Breast epithelium (tissue), 3 donors: ENCODE measurements at regions not wholly inside any gene's neighbourhood (a gene's known extent, or its start where the extent isn't known, plus 50 kb on each side); places are given as distances from the start of the nearest gene placed in this dataset.

Experiments
- POLR2A ChIP-seq: fragments of 450-650 bp; IDR thresholded peaks from one replicate; pipeline ENCODE4 v1.6.1; 2016; ENCODE audit warnings: antibody characterized with exemption, mild to moderate bottlenecking, moderate library complexity
- TF ChIP-seq, protein P1 (sequence below), 3 donors: fragments of 450-650 bp; IDR thresholded peaks; one replicate each; pipeline ENCODE4 v1.5.1; 2016 to 2017; ENCODE audit warnings: antibody characterized with exemption in 3 of 3, mild to moderate bottlenecking in 3 of 3, moderate library complexity in 3 of 3

DNA sequence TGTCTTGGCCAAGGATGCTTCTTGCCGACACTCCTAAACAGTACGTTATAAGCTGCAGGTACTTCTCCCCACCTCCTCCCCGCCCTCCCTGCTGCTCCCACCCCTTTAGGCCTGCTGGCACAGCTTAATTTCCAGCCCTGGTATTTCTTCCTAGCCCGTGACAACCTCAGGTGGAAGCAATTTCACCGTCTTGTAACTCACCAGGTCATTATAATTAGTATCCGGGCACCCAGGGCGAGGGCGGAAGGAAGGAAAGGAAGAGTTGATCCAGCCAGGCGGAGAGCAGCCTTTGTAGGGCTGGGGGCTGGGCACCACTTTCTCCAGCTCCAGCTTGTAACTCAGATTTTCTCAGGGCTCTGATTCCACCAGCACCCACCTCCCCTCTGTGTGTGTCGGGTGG, 153.5 kb upstream of the CSF3R start:
- TF ChIP-seq, protein P1, sequence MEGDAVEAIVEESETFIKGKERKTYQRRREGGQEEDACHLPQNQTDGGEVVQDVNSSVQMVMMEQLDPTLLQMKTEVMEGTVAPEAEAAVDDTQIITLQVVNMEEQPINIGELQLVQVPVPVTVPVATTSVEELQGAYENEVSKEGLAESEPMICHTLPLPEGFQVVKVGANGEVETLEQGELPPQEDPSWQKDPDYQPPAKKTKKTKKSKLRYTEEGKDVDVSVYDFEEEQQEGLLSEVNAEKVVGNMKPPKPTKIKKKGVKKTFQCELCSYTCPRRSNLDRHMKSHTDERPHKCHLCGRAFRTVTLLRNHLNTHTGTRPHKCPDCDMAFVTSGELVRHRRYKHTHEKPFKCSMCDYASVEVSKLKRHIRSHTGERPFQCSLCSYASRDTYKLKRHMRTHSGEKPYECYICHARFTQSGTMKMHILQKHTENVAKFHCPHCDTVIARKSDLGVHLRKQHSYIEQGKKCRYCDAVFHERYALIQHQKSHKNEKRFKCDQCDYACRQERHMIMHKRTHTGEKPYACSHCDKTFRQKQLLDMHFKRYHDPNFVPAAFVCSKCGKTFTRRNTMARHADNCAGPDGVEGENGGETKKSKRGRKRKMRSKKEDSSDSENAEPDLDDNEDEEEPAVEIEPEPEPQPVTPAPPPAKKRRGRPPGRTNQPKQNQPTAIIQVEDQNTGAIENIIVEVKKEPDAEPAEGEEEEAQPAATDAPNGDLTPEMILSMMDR (IDR thresholded peaks at IDR 0.05): no peak
- no peak for TF ChIP-seq POLR2A
